ENCODE measurements at regions not wholly inside any gene's neighbourhood (a gene's known extent, or its start where the extent isn't known, plus 50 kb on each side); places are given as distances from the start of the nearest gene placed in this dataset.
"Not testable (repeated sequence)": the region's sequence is repeated elsewhere in the genome, so short reads cannot be mapped to it uniquely, and the experiment has no call there.

DNA sequence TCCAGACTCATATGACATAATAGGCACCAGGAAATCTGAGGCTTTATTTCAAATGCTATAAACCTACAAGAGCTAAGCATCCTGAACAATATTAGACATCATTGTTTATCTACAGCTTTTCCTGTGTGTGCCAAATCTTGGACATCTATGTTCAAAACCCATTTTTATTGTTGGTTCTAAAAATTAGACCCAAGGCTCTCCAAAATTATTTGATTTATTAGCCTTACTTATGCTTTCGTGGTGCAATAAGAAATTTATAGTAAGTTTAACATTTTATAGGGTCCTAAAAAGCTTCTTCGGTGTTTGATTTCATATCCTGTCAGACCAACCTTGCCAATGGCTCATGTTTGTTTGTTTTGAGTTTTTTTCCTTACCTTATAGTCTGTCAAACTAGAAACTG lies 1014.5 kb upstream of the MANEA start:
- no peak overlapping the region for H3K4me3 ChIP-seq (ENCODE audit: low read depth, low read length)
- DNase-seq (ENCODE audit: low read depth) = no peak
- TF ChIP-seq, protein P1, sequence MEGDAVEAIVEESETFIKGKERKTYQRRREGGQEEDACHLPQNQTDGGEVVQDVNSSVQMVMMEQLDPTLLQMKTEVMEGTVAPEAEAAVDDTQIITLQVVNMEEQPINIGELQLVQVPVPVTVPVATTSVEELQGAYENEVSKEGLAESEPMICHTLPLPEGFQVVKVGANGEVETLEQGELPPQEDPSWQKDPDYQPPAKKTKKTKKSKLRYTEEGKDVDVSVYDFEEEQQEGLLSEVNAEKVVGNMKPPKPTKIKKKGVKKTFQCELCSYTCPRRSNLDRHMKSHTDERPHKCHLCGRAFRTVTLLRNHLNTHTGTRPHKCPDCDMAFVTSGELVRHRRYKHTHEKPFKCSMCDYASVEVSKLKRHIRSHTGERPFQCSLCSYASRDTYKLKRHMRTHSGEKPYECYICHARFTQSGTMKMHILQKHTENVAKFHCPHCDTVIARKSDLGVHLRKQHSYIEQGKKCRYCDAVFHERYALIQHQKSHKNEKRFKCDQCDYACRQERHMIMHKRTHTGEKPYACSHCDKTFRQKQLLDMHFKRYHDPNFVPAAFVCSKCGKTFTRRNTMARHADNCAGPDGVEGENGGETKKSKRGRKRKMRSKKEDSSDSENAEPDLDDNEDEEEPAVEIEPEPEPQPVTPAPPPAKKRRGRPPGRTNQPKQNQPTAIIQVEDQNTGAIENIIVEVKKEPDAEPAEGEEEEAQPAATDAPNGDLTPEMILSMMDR (IDR thresholded peaks at IDR 0.05; ENCODE audit: insufficient read depth, low read depth, low read length, missing control alignments) = no peak

DNA sequence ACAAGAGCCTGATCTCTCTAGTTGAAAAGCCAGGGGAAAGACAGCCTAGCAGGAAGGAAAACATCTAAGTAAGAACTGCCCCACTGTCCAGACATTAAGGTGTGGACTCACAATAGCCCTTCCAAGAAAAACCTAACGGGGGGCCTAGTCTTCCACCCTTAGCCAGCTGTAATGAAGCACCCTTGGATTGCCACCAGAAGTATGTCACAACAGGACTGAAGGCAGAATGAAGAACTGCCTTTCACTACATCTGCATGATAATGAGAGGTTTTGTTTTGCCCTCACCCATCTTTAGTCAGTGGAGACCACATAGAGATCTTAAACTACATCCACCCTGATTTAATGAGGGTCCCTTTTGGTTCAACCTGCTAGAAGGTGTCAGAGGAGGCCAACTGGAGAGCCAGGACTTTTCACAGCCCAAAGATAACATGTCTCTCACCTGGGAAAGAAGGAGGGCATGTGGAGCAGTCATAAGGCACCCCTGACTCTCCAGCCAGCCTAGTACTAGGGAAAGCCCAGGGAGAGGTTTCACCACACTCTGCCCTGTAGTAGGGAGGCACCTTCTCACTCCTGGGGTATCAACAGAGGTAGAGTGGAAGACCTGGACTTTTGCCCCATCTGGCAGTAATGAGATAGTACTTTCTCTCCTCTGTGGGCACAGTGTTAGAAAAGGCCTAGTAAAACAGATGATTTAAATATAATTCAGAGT lies 1017.4 kb upstream of the MANEA start:
- no peak overlapping the region for H3K4me3 ChIP-seq (ENCODE audit: low read depth, low read length)
- DNase-seq (ENCODE audit: low read depth) = no peak
- TF ChIP-seq, protein P1 (IDR thresholded peaks at IDR 0.05; ENCODE audit: insufficient read depth, low read depth, low read length, missing control alignments) = no peak

DNA sequence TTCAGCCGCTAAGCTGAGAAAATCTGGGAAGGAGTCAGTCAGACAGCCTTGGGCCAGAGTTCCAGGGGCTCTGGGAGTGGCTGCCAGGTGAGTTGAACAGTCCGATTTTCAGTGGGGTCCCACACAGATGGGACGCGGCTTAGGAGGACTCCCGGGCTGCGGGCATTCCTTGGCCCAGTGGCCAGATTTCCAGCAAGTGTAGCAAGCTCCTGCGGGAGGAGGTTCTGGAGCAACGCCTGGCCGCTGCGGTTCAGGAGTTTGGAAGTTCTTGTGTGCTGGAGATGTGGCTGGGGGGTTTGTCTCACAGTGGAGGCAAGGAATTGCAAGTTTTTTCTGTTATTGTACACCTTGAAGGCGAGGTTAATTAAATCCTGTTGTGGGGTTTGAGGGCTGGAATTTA lies 1020.1 kb upstream of the MANEA start:
- H3K4me3 ChIP-seq (ENCODE audit: low read depth, low read length); DNase-seq (ENCODE audit: low read depth): not testable (repeated sequence)

DNA sequence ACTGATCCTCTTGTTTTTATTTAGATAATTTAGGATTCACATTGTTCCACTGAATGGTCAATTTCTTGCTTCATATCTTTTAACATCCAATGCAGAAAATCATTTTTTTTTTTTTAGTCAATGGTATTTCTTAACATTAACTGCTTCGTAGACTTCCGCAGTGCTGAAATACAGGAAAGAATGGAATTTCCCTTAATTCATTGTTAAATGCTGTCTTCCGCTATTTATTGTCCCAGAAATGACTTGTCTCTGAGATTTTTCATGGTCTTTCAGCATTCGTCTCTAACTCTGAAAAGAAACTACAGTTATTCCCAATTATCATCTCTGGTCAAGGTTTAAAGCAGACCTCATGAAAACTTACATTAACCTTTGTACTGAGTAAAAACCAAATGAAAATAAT lies 1029.1 kb upstream of the MANEA start:
- DNase-seq (ENCODE audit: low read depth) = no peak
- H3K4me3 ChIP-seq (ENCODE audit: low read depth, low read length) = no peak overlapping the region
- TF ChIP-seq, protein P1 (IDR thresholded peaks at IDR 0.05; ENCODE audit: insufficient read depth, low read depth, low read length, missing control alignments) = no peak

DNA sequence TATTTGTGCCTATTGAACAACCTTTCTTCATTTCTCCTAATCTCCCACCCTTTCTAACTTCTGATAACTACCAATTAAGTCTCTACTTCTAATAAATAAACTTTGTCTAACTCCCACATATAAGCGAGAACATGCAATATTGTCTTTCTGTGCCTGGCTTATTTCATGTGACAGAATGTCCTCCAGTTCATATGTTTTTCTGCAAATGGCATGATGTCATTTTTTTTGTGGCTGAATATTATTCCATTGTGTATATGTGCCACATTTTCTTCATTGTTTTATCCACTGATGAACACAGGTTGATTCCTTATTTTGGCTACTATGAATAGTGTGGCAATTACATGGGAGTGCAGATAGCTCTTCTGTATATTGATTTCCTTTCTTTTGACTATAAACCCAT lies 1041.5 kb upstream of the MANEA start:
- DNase-seq (ENCODE audit: low read depth) = no peak
- TF ChIP-seq, protein P1 (IDR thresholded peaks at IDR 0.05; ENCODE audit: insufficient read depth, low read depth, low read length, missing control alignments) = no peak
- H3K4me3 ChIP-seq (ENCODE audit: low read depth, low read length) = no peak overlapping the region

DNA sequence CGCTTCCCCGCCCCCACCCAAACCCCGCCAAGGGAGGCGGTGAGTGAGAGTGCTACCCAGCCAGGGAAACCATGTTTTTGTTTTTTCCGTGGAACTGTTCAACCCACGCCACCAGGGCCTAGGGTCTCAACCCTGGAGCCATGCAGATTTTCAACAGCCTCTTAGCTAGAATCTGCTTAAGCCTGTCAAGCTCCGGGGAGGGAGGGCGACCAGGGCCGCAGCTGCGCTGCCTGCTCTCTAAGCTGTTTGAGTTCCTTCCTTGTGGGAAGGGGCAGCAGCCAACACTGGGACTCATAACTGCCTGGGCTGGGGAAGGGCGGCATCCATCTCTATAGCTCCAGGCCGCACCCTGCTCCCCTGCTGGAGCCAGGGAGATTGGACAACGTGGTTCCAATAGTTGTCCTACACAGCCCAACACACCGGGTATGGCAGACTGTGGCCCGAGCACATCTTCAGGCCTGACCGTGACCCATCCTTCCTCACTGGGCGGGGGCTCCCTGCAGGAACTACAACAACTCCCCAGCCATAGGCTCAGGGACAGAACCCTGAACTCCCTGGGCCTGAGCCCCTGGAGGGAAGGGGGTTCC lies 1065.7 kb upstream of the MANEA start:
- TF ChIP-seq, protein P1 (IDR thresholded peaks at IDR 0.05; ENCODE audit: insufficient read depth, low read depth, low read length, missing control alignments) = no peak
- H3K4me3 ChIP-seq (ENCODE audit: low read depth, low read length) = no peak overlapping the region
- DNase-seq (ENCODE audit: low read depth) = no peak

DNA sequence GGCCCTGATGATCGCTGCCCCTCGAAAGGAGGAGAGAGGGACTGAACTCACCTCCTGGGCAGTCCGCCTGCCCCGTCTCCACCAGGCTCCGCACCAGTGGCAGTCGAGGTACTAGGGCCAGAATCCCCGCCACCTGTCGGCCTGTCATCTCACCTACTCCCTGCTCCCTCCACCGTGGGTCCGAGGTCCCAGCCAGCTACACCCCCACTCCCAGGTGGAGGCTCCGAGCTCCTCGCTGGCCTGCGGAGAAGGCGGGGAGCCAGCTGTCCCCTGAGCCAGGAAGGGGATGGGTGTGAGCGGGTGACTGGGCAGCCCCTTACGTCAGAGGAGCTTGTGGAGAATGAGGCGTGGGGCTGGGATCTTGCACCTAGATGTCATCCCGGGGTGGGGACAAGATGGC lies 1066.5 kb upstream of the MANEA start:
- TF ChIP-seq, protein P1 (IDR thresholded peaks at IDR 0.05; ENCODE audit: insufficient read depth, low read depth, low read length, missing control alignments) = no peak
- no peak overlapping the region for H3K4me3 ChIP-seq (ENCODE audit: low read depth, low read length)
- DNase-seq (ENCODE audit: low read depth) = no peak
